ENCODE measurements at regions not wholly inside any gene's neighbourhood (a gene's known extent, or its start where the extent isn't known, plus 50 kb on each side); places are given as distances from the start of the nearest gene placed in this dataset.

GRCh38 chr4:6523251-6523650 lies 50.8 kb upstream of the PPP2R2C start:
- DNase-seq = peak; percentile 21

- DNase-seq = no peak
Measured at GRCh38 chr4:6524436-6524835, 50.6 kb upstream of the MAN2B2 start.

Data from NCI-H226 (cell line).